GM18505 (cell line): ENCODE measurements at regions not wholly inside any gene's neighbourhood (a gene's known extent, or its start where the extent isn't known, plus 50 kb on each side); places are given as distances from the start of the nearest gene placed in this dataset.

Source experiments
- ATAC-seq: cut with Tn5 transposase; IDR thresholded peaks from one replicate; pipeline ENCODE4 v1.9.1; 2021; ENCODE audit not compliant: unreplicated experiment
- POLR2A ChIP-seq: IDR thresholded peaks from 4 replicates; pipeline ENCODE4 v1.6.1; 2011; ENCODE audit warnings: borderline replicate concordance; ENCODE audit not compliant: insufficient read depth, insufficient read length; ENCODE audit errors: extremely low read depth

DNA sequence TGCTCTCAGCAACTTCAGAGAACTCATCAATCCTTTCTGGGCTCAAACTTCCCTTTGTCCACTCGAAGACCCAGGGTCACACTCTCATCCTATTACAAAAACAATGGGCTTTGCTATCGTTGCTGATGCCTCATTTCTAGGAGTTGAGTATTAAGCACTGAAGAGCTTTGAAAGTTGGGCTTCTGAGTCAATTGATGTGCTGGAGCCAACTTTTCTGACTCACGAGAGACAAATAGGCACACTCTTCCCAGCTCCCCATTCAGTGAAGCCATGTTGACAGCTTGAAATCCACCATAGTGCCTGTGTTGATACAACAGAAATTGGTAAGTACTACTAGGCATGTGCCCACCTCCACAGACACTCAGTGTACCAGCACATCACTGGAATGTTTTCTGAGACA is 97.5 kb upstream of the PRSS58 start:
- ATAC-seq: no peak
- no peak for TF ChIP-seq POLR2A

DNA sequence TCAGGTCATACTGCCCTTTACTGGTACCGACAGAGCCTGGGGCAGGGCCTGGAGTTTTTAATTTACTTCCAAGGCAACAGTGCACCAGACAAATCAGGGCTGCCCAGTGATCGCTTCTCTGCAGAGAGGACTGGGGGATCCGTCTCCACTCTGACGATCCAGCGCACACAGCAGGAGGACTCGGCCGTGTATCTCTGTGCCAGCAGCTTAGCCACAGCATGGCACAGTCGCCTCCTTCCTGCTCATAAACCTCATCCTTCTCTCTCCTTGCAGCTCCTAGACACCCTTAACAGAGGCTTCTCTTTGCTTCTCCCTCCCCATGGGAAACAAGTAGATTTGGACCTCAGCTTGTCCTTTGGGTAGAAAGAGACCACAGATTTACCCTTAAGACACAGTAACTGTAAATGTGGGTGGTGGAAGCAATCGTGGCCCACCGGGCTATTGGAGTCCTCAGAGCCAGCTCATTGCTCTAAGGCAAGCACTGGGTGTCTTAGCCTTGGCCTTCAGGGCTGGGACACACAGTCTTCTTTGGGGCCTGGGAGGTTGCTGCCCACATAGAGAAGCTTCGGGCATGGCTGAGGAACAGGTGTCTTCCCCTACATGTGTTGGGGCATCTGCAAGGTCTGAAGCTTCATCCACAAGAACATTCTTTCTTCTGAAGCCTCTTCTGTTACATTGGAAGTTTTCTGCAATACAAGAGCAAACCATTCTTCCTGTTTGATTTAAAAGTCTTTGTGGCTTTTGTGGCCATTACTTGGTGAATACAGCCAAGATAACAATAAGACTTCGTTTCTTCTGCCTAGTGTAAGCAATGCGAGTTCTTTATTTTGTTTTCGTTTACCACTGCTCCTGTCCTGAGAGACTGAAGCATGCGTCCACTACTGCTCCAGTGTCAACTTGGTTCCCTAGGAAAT is 95.5 kb upstream of the PRSS58 start:
- no peak for TF ChIP-seq POLR2A
- ATAC-seq: no peak

DNA sequence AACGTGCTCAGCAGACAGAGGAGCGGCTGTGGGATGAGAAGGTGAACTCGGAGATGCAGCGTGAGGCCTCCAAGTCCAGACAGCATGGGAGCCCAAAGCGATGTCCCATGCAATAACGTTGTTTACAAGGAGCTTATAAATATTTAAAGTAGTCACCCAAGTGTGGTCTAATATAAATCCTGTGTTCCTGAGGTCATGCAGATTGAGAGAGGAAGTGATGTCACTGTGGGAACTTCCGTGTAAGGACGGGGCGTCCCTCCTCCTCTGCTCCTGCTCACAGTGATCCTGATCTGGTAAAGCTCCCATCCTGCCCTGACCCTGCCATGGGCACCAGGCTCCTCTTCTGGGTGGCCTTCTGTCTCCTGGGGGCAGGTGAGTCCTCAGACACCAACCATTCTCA is 94.7 kb upstream of the PRSS58 start:
- TF ChIP-seq POLR2A: no peak
- ATAC-seq: no peak

DNA sequence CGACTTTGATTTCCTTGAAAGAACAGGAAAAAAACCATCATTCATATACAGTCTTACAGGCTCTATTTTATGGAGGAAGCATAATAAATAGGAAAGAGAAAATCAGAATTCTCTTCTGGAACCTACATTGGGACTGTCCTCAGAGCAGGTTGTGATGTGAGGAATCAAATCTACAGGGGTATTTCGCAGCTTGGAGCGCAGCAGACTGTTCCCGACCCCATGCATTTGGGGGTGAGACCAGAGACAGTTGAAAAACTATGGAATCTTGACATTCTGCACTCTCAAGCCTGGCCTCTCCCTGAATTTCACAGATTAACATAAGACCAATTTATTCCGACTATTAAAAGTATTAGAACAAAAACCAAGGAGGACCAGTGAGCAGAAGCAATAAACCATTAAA is 93.3 kb upstream of the PRSS58 start:
- no peak for TF ChIP-seq POLR2A
- ATAC-seq: no peak

DNA sequence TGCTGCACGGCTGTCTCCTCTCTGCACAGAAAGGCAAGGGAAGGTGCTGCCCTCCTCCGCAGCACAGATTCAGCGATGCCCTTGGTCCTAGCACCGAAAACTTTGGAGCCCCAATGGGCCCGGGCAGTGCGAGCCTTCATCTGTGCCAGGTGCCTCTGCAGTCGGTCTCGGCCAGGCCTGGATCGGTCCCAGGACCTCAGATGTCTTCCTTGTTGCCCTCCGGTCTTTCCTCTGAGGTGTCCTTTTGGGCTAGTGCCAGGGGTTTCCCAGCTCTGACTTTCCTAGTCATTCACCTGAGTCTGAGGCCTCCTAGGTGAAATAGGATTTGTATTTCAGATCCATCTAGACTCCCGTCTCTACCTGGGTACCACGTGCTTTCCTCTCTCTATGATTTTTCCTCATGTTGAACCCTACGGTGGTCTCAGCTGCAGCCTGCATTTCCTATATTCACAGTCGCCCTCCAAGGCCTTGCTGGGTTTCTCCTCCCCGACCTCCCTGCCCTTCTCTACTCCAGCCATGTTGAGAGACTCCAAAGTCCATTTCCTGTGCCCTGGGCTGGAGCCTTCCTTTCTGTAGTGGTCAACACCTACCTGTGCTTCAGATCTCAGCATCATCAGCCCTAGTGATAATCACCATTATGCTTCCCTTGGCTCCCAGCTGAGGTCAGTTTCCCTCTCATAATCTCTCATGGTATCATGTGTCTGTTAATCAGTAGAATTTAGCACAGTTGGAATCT is 92.0 kb upstream of the PRSS58 start:
- ATAC-seq: no peak
- no peak for TF ChIP-seq POLR2A

DNA sequence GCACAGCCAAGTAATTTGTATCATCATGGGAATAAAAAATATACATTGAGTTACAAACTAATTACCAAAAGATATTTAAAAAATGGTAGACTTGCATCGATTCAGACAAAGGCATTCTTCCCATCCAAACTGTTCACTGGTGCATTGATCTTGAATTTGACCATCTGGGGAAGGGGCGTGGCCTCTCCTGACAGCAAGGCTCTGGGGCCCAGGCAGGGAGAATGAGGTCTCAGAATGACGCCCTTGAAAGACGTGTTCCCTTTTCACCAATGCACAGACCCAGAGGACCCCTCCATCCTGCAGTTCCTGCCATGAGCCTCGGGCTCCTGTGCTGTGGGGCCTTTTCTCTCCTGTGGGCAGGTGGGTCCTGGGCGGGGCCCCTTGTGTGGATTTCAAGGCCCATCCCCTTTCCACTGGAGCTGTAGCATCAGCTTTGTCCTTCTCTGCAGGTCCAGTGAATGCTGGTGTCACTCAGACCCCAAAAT is 91.1 kb upstream of the PRSS58 start:
- ATAC-seq: no peak
- no peak for TF ChIP-seq POLR2A

DNA sequence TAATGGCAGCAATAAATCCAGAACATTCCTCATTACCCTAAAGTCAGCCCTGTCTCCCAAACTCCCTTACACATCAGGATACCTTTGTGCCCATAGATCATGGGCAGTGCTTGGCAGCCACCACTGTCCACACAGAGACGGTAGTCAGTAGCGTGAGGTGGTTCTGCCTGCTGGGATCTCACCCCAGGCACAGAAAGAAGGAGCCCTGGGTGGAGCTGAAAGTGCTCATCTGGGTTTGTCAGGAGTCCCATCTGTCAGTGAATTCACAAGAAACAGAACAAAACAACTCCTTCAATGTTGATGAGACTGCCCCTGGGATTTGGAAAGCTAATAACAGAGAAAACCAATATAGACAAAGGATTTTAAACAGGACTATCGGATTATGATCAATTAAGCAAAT is 90.2 kb upstream of the PRSS58 start:
- no peak for ATAC-seq
- TF ChIP-seq POLR2A: no peak

DNA sequence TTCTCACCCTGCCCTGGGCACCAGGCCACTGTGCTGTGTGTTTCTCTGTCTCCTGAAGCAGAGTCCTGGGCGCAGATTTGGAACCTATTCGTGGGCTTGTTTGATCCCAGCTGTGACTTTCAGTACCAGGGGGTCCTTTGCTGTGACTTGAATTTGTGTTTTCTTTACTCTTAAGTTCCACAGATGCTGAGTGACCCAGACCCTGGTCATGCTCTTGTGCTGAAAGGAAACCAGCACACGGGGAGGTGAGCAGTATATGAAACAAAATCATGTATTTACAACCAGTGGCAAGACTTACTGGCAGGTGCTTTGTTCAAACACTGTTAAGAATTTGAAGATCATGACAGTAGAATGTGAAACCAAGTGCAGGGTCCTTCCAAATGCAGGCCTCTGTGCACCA is 89.2 kb upstream of the PRSS58 start:
- ATAC-seq: no peak
- no peak for TF ChIP-seq POLR2A

DNA sequence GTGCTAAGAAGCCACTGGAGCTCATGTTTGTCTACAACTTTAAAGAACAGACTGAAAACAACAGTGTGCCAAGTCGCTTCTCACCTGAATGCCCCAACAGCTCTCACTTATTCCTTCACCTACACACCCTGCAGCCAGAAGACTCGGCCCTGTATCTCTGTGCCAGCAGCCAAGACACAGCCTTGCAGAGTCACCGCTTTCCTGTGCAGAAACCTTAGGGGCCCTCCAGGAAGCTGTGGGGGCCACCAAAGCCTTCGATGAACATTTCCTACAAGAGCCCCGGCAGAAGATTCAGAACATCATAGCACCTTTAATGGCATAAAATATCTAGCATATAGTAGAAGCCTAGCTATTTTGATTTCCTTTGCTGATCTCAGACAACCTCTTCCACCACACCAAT is 88.0 kb upstream of the PRSS58 start:
- no peak for ATAC-seq
- no peak for TF ChIP-seq POLR2A

DNA sequence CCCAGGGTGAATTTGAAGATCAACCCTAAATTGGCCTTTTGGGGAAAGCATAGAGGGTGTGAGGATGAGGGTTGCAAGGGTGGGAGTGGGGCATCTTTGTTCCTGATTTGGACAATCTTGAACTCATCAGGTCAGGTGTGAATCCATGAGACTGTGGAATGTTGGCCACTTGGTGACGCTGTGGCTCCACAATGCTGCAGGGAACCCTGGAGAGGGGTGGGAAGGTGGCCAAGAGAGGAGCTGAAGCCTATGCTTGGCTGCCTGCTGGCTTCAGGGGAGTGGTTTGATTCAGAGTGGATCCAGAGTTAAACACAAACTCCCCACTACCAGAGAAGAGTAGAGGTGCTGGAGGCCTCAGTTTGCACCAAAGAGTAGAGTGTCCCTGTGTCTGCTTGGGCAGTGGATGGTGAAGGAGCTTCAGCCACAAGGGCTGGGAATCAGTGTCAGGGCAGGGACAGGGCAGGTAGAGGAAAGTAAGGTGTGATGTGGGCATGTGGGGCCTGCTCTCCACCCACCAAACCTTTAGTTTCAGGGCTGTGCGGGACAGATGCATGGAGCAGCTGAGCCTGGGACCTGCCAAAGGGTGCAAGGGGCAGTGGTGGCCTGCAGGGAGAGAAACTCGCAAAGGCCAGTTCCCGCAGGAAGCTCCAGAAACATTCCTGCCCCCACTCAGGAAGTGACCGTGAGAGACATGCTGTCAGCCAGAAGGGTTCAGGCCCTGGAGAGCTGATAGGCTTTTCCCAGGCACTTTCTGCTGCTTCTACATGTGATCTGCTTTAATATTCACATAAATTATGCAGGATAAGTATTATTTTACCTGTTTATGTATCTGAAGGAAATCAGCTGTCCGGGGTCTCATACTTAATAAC is 81.0 kb upstream of the PRSS58 start:
- no peak for TF ChIP-seq POLR2A
- ATAC-seq: no peak

DNA sequence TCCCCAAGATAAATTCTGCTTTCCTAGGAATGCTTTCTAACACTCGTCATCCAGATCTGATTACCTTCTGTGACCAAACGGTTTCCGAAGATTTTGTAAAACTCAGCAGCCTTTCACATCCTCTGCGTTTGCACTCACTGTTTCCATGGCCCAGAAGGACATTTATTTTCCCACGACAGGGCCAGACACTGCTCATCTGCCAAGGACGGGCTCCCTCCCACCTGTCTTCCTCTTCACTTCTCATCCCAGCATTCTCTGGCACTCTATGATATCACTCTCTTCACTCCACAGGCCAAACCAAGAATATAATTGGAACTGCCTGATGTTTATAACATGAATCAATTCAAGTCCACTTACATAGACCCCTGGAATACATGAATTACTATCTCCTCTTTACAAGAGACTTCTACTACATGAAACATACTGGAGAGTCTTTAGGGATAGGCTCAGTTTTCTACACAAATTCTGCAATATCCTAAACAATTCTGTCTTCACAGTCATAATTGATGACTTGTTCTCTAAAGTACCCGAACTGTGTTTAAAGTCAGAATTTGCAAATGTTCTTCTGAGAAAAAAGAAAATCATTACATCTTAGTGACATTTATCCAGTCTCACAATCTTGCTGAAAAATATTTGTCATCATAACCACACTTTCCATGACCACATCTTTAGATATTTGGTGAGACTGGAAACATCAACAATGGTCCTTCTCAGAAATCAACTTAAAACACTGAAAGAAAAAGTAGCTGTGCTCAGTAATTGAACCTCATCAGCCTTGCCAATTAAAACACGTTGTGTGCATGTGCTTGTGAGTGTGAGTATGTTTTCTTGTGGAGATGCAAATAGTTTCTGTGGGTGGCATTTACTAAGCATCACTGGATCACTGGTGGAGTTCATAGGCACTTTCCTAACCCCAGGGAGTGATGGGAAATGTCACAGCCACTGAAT is 79.5 kb upstream of the PRSS58 start:
- no peak for TF ChIP-seq POLR2A
- ATAC-seq: no peak

DNA sequence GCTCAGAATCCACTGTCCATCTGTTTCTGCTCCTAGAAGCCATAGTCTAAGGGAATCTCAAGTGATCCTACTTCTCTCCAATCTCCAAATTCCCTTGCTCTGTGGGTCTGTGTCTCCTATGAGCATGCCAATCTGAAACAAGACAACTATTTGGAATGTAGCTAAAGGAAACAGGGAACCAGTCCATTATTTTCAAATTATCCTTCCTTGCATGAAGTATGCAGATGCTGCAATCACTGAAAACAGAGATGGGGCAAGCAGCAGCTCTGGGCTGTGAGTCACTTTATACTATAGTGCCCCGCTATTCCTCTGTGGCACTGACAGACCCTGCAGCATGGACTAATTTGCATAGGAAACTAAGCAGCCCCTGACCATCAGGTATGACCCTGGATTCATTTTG is 76.9 kb upstream of the PRSS58 start:
- ATAC-seq: no peak
- TF ChIP-seq POLR2A: no peak

DNA sequence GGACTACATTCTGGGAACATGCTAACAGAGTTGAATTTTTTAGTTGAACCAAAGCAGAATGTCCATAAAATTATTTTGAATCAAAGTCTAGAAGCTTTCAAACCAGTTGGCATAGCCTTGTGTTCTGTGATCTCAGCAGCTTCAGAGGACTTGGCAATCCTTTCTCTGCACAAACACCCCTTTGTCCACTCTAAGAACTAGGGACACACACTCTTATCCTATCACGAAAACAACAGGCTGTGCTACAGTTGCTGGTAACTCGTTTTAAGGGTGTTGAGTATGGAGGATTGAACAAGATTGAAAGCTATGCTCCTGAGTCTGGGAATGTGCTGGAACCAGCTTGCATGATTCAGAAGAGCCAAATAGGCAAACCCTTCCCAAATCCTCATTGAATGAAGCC is 76.4 kb upstream of the PRSS58 start:
- TF ChIP-seq POLR2A: no peak
- no peak for ATAC-seq

DNA sequence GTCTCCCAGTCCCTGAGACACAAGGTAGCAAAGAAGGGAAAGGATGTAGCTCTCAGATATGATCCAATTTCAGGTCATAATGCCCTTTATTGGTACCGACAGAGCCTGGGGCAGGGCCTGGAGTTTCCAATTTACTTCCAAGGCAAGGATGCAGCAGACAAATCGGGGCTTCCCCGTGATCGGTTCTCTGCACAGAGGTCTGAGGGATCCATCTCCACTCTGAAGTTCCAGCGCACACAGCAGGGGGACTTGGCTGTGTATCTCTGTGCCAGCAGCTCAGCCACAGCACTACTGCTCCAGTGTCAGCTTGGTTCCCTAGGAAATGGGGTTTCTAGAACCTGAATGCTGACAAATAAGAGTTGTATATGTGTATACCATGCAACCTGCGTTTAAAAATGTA is 74.6 kb upstream of the PRSS58 start:
- no peak for TF ChIP-seq POLR2A
- no peak for ATAC-seq
